ENCODE measurements at regions not wholly inside any gene's neighbourhood (a gene's known extent, or its start where the extent isn't known, plus 50 kb on each side); places are given as distances from the start of the nearest gene placed in this dataset.

DNA sequence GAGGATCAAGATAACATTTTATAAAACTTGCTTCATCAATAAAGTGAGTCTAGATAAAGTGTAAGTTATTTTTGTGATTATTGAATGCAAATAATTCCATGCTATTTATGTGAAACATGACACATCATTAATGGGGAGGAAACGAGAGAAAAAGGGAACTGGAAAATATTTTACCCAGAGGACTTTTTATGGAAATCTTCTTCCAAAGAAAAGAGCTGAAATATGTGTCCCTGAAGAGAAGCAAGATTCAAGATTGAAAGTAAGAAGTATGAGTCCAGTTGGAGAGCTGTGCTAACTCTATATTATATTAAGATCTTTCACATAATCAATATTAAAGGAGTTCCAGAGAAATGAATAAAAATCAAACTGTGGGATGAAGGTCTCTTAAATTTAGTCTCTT, 1361.8 kb downstream of the GATA3 start:
- ChIA-PET CTCF (no interaction called here), POLR2A (ENCODE audit: unreplicated experiment) (no interaction called here)
- no peaks in the 10 kb centered on the region for H3K9me1 ChIP-seq (ENCODE audit: insufficient read depth, low read length)
- H3K9ac ChIP-seq (ENCODE audit: low read depth, low read length), result no peak overlapping the region
- H3K23ac ChIP-seq (ENCODE audit: low read depth, low read length), result no peak overlapping the region
- no peak overlapping the region for H4K5ac ChIP-seq (ENCODE audit: low read depth, low read length)
- BruUV-seq (replicated peaks), result no TSS peak
- no peak overlapping the region for H3K27ac ChIP-seq (ENCODE audit: insufficient read depth, low read length)
- no peak overlapping the region for H3K56ac ChIP-seq (ENCODE audit: extremely low read depth, insufficient read depth, low read length)
- H3K4me3 ChIP-seq (ENCODE audit: insufficient read depth, low read depth, low read length), result no peak overlapping the region
- intact Hi-C loops (cut with micrococcal nuclease), result no loop called here
- dilution Hi-C loops (cut with HindIII; ENCODE audit: low sequenced_read_pairs, unreplicated experiment), result no loop called here
- H2BK5ac ChIP-seq (ENCODE audit: low read depth, low read length, poor library complexity, severe bottlenecking), result no peak overlapping the region
- no peaks in the 10 kb centered on the region for H3K27me3 ChIP-seq (ENCODE audit: control insufficient read depth, insufficient read depth, low read length)
- H3K79me1 ChIP-seq (ENCODE audit: low read depth in 1 of 2, low read length in 2 of 2), result no peaks in the 10 kb centered on the region
- no peak overlapping the region for H3K14ac ChIP-seq (replicated peaks; ENCODE audit: low read depth, low read length)
- no peak for TF ChIP-seq POLR2A (IDR thresholded peaks at IDR 0.05; ENCODE audit: low read depth, low read length)
- no peak for TF ChIP-seq NFE2L2 (IDR thresholded peaks at IDR 0.05; ENCODE audit: low read depth, low read length)
- TF ChIP-seq RFX5 (IDR thresholded peaks at IDR 0.05; ENCODE audit: low read depth, low read length), result no peak
- TF ChIP-seq FOS (IDR thresholded peaks at IDR 0.05; ENCODE audit: low read depth, low read length), result no peak
- TF ChIP-seq RCOR1 (IDR thresholded peaks at IDR 0.05; ENCODE audit: insufficient replicate concordance, low read length), result no peak
- TF ChIP-seq MAFK (IDR thresholded peaks at IDR 0.05; ENCODE audit: low read depth, low read length), result no peak
- no peak for TF ChIP-seq CEBPB (IDR thresholded peaks at IDR 0.05; ENCODE audit: low read depth, low read length)
- TF ChIP-seq MXI1 (IDR thresholded peaks at IDR 0.05; ENCODE audit: borderline replicate concordance, low read depth, low read length), result no peak
- TF ChIP-seq RAD21 (IDR thresholded peaks at IDR 0.05; ENCODE audit: low read length), result no peak
- no peak for TF ChIP-seq SMC3 (IDR thresholded peaks at IDR 0.05; ENCODE audit: low read depth, low read length)
- TF ChIP-seq, protein P1, sequence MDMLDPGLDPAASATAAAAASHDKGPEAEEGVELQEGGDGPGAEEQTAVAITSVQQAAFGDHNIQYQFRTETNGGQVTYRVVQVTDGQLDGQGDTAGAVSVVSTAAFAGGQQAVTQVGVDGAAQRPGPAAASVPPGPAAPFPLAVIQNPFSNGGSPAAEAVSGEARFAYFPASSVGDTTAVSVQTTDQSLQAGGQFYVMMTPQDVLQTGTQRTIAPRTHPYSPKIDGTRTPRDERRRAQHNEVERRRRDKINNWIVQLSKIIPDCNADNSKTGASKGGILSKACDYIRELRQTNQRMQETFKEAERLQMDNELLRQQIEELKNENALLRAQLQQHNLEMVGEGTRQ (IDR thresholded peaks at IDR 0.05; ENCODE audit: low read depth, low read length), result no peak
- TF ChIP-seq, protein P2, sequence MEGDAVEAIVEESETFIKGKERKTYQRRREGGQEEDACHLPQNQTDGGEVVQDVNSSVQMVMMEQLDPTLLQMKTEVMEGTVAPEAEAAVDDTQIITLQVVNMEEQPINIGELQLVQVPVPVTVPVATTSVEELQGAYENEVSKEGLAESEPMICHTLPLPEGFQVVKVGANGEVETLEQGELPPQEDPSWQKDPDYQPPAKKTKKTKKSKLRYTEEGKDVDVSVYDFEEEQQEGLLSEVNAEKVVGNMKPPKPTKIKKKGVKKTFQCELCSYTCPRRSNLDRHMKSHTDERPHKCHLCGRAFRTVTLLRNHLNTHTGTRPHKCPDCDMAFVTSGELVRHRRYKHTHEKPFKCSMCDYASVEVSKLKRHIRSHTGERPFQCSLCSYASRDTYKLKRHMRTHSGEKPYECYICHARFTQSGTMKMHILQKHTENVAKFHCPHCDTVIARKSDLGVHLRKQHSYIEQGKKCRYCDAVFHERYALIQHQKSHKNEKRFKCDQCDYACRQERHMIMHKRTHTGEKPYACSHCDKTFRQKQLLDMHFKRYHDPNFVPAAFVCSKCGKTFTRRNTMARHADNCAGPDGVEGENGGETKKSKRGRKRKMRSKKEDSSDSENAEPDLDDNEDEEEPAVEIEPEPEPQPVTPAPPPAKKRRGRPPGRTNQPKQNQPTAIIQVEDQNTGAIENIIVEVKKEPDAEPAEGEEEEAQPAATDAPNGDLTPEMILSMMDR (conservative IDR thresholded peaks at IDR 0.05; ENCODE audit: low read depth, low read length), result no peak
- TF ChIP-seq CHD1 (IDR thresholded peaks at IDR 0.05; ENCODE audit: low read depth, low read length), result no peak
- TF ChIP-seq, protein P3, sequence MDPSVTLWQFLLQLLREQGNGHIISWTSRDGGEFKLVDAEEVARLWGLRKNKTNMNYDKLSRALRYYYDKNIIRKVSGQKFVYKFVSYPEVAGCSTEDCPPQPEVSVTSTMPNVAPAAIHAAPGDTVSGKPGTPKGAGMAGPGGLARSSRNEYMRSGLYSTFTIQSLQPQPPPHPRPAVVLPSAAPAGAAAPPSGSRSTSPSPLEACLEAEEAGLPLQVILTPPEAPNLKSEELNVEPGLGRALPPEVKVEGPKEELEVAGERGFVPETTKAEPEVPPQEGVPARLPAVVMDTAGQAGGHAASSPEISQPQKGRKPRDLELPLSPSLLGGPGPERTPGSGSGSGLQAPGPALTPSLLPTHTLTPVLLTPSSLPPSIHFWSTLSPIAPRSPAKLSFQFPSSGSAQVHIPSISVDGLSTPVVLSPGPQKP (IDR thresholded peaks at IDR 0.05; ENCODE audit: borderline replicate concordance, low read depth, low read length), result no peak
- TF ChIP-seq MAZ (IDR thresholded peaks at IDR 0.05; ENCODE audit: borderline replicate concordance, low read depth, low read length), result no peak
- TF ChIP-seq BHLHE40 (IDR thresholded peaks at IDR 0.05; ENCODE audit: low read depth, low read length), result no peak
- ATAC-seq (ENCODE audit: low read depth) (no peak), DNase-seq (no peak)
- H3K18ac ChIP-seq (ENCODE audit: low read depth, low read length), result no peak overlapping the region
- no peak overlapping the region for H2BK120ac ChIP-seq (ENCODE audit: low read depth, low read length)
- H2BK20ac ChIP-seq (ENCODE audit: low read depth, low read length), result no peak overlapping the region
- H4K8ac ChIP-seq (ENCODE audit: low read depth in 2 of 2, low read length in 2 of 2), result no peak overlapping the region
- H2AFZ ChIP-seq (replicated peaks; ENCODE audit: low read length, poor library complexity), result no peak overlapping the region
- no peak overlapping the region for H2AK9ac ChIP-seq (replicated peaks; ENCODE audit: low read depth, low read length, poor library complexity)
- H3K9me3 ChIP-seq (ENCODE audit: control insufficient read depth, insufficient read depth, low read length), result no peaks in the 10 kb centered on the region
- no peak overlapping the region for H3K4me2 ChIP-seq (ENCODE audit: low read depth, low read length)
- in situ Hi-C loops (cut with MboI; ENCODE audit: low sequenced_read_pairs), result no loop called here
- no peak overlapping the region for H2AK5ac ChIP-seq (ENCODE audit: low read depth, low read length)
- WGBS, 2 experiments (ENCODE audit: extremely low coverage in 2 of 2, insufficient read length in 1 of 2), result no CpG with 5 or more reads among the region's 1 CpG
- H3K4ac ChIP-seq (ENCODE audit: low read depth, low read length), result no peak overlapping the region
- H4K20me1 ChIP-seq (ENCODE audit: insufficient read depth, low read length), result no peaks in the 10 kb centered on the region
- H3K36me3 ChIP-seq (ENCODE audit: control insufficient read depth, insufficient read depth, low read length), result no peaks in the 10 kb centered on the region
- H3K4me1 ChIP-seq (ENCODE audit: control insufficient read depth, insufficient read depth, low read length), result no peaks in the 10 kb centered on the region
- no peak overlapping the region for H2BK15ac ChIP-seq (ENCODE audit: low read depth, low read length)
- no peak overlapping the region for H4K91ac ChIP-seq (ENCODE audit: insufficient read depth, low read depth, low read length)

Data from IMR-90 (cell line).